ENCODE measurements at regions not wholly inside any gene's neighbourhood (a gene's known extent, or its start where the extent isn't known, plus 50 kb on each side); places are given as distances from the start of the nearest gene placed in this dataset.

DNA sequence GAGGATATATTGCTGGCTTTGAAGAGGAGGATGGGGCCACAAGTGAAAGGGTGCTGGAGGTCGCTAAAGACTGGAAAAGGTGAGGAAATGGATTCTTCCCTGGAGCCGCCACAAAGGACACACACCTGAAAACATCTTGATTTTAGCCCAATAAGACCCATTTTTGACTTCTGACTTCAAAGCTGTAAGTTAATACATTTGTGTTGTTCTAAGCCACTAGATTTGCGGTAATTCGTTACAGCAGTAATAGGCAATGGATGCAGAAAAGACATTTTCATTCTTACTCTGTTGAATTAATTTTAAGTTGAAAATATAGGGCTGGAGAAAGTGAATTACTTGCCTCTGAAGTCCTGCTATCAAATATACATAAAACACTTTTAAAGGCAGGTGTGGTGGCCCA, 117.7 kb upstream of the RAB12 start:
- no peaks in the 10 kb centered on the region for H3K4me1 ChIP-seq
- intact Hi-C loops (cut with DNase I) = no loop called here
- DNase-seq (no peak), ATAC-seq (no peak)
- no peak for TF ChIP-seq CTCF (IDR thresholded peaks at IDR 0.05)
- WGBS, 3 donors = 66 to 88% (median 85%) methylated on average over 4 of the region's 4 CpGs
- no peak overlapping the region for H3K4me3 ChIP-seq
- H3K36me3 ChIP-seq (ENCODE audit: insufficient read depth in 1 of 2, low read depth in 1 of 2) = no peaks in the 10 kb centered on the region
- no peaks in the 10 kb centered on the region for H3K27me3 ChIP-seq (ENCODE audit: insufficient read depth in 3 of 3, low read length in 2 of 3)
- no peak overlapping the region for H3K27ac ChIP-seq
- no peaks in the 10 kb centered on the region for H3K9me3 ChIP-seq

- no peak overlapping the region for H3K27ac ChIP-seq
- WGBS, 3 donors = 59 to 65% (median 59%) methylated on average over 4 of the region's 4 CpGs
- DNase-seq = no peak
- H3K4me3 ChIP-seq = no peak overlapping the region
- TF ChIP-seq CTCF (IDR thresholded peaks at IDR 0.05) = no peak
- no peaks in the 10 kb centered on the region for H3K4me1 ChIP-seq
- intact Hi-C loops (cut with DNase I) = no loop called here
- H3K9me3 ChIP-seq = no peaks in the 10 kb centered on the region
- ATAC-seq = no peak
- H3K36me3 ChIP-seq (ENCODE audit: insufficient read depth in 1 of 2, low read depth in 1 of 2) = no peaks in the 10 kb centered on the region
- H3K27me3 ChIP-seq (ENCODE audit: insufficient read depth in 3 of 3, low read length in 2 of 3) = no peaks in the 10 kb centered on the region
Measured at GRCh38 chr18:8493141-8493540, 116.1 kb upstream of the RAB12 start.

GRCh38 chr18:8496186-8496585, 113.1 kb upstream of the RAB12 start:
- Histone ChIP-seq H3K4me1 (peaks cover 15% of the 10 kb centered on the region), H3K4me3 (no peak overlapping the region), H3K27me3 (ENCODE audit: insufficient read depth in 3 of 3, low read length in 2 of 3) (no peaks in the 10 kb centered on the region), H3K36me3 (ENCODE audit: insufficient read depth in 1 of 2, low read depth in 1 of 2) (no peaks in the 10 kb centered on the region), H3K9me3 (no peaks in the 10 kb centered on the region), H3K27ac (no peak overlapping the region)
- intact Hi-C loops (cut with DNase I) = no loop called here
- DNase-seq (no peak), ATAC-seq (no peak)
- TF ChIP-seq CTCF (IDR thresholded peaks at IDR 0.05) = no peak
- WGBS, 3 donors = 56 to 70% (median 62%) methylated on average over 9 of the region's 9 CpGs

DNA sequence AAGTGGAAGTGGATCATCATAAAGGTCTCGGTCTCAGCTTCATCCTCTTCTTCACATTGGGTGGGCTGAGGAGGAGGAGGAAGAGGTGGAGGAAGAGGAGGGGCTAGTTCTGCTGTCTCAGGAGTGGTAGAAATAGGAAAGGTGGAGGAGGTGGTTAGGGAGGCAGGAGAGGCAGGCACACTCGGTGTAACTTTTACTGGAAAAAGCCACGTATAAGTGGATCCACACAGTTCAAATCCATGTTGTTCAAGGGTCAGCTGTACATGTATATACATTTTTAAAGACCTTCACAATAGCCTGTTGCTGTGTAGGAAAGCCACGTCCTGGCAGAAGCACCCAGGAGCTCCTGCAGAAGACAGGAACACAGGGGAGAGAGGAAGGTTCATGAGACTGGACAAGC, 110.3 kb upstream of the RAB12 start:
- Histone ChIP-seq H3K27ac (no peak overlapping the region), H3K27me3 (ENCODE audit: insufficient read depth in 3 of 3, low read length in 2 of 3) (no peaks in the 10 kb centered on the region), H3K36me3 (ENCODE audit: insufficient read depth in 1 of 2, low read depth in 1 of 2) (no peaks in the 10 kb centered on the region), H3K4me3 (no peak overlapping the region), H3K4me1 (peaks cover 27% of the 10 kb centered on the region), H3K9me3 (no peaks in the 10 kb centered on the region)
- 96% methylated on average over 4 of the region's 4 CpGs for WGBS, 3 donors
- ATAC-seq (no peak), DNase-seq (no peak)
- no peak for TF ChIP-seq CTCF (IDR thresholded peaks at IDR 0.05)
- intact Hi-C loops (cut with DNase I) = no loop called here

DNA sequence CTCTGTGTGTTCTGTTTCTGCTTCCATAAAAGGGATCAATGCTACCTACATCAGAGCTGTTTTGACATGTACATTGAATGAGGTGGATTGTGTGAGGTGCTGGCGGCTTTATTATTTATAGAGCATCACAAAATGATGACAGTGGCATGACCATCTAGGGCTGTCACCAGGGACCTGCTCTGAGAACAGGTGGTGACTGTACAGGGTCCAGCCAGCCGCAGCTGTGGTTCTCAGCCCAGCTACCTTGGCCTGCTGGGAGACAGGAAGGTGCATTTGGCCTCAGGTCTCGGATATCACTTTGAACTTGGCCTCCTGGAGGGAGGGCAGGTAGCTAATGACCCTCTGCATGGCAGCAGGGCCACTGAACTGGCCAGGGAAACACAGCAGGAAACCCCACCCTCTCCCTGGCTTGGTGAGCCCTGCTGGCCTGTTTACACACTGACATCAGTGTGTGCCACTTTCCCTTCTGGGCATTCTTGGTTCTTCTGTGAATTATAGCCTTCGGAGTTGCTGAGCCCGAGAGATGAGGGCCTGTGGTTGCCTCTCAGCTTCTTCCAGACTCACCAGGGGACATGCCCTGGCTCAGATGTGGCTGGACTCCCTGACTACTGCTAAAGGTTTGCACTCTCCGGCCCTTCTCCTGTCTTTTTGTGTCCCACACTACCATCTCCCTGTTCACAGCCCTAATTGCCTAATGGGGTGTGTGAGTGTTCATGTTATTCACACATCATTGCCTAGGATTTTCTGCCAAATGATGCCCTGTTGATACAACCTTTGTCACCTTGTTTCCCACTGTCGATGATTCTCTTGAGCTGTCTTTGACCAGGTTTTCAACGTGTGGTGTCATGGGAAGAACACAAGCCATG, 109.2 kb upstream of the RAB12 start:
- no peak overlapping the region for H3K4me3 ChIP-seq
- DNase-seq (no peak), ATAC-seq (peak in 1 of 4 donors; percentile 62)
- WGBS, 3 donors = 46 to 59% (median 53%) methylated on average over 8 of the region's 8 CpGs
- TF ChIP-seq CTCF (IDR thresholded peaks at IDR 0.05) = no peak
- H3K36me3 ChIP-seq (ENCODE audit: insufficient read depth in 1 of 2, low read depth in 1 of 2) = no peaks in the 10 kb centered on the region
- peak overlapping the region; percentile 46 for H3K27ac ChIP-seq
- H3K9me3 ChIP-seq = no peaks in the 10 kb centered on the region
- intact Hi-C loops (cut with DNase I) = no loop called here
- H3K27me3 ChIP-seq (ENCODE audit: insufficient read depth in 3 of 3, low read length in 2 of 3) = no peaks in the 10 kb centered on the region
- peaks cover 27% of the 10 kb centered on the region for H3K4me1 ChIP-seq

Data from psoas muscle (tissue), 7 donors.